ENCODE measurements at regions not wholly inside any gene's neighbourhood (a gene's known extent, or its start where the extent isn't known, plus 50 kb on each side); places are given as distances from the start of the nearest gene placed in this dataset.

GRCh38 chr6:22754061-22754460 lies 184.7 kb downstream of the HDGFL1 start:
- WGBS, 2 donors, result 46 to 66% methylated on average over 2 of the region's 2 CpGs
- no peak for DNase-seq
- H3K9me3 ChIP-seq, result no peaks in the 10 kb centered on the region
- no peak for ATAC-seq
- no peaks in the 10 kb centered on the region for H3K27me3 ChIP-seq
- intact Hi-C loops (cut with DNase I), result no loop called here
- no peak overlapping the region for H3K4me3 ChIP-seq
- H3K36me3 ChIP-seq, result no peaks in the 10 kb centered on the region
- H3K4me1 ChIP-seq, result no peaks in the 10 kb centered on the region
- H3K27ac ChIP-seq, result no peak overlapping the region
- no peak for TF ChIP-seq CTCF (IDR thresholded peaks at IDR 0.05)

GRCh38 chr6:22755605-22756004 lies 186.2 kb downstream of the HDGFL1 start:
- Histone ChIP-seq H3K9me3 (no peaks in the 10 kb centered on the region), H3K27ac (no peak overlapping the region), H3K27me3 (no peaks in the 10 kb centered on the region), H3K4me1 (no peaks in the 10 kb centered on the region), H3K4me3 (no peak overlapping the region), H3K36me3 (no peaks in the 10 kb centered on the region)
- ATAC-seq, result no peak
- intact Hi-C loops (cut with DNase I), result no loop called here
- 62 to 71% methylated on average over 4 of the region's 4 CpGs for WGBS, 2 donors
- no peak for DNase-seq
- TF ChIP-seq CTCF (IDR thresholded peaks at IDR 0.05), result no peak

GRCh38 chr6:22756365-22756764 lies 187.0 kb downstream of the HDGFL1 start:
- DNase-seq (no peak), ATAC-seq (no peak)
- 89 to 93% methylated on average over 3 of the region's 3 CpGs for WGBS, 2 donors
- Histone ChIP-seq H3K27me3 (no peaks in the 10 kb centered on the region), H3K4me1 (no peaks in the 10 kb centered on the region), H3K27ac (no peak overlapping the region), H3K4me3 (no peak overlapping the region), H3K9me3 (peaks cover 0 to 5% (median 0%) of the 10 kb centered on the region in 11 donors), H3K36me3 (no peaks in the 10 kb centered on the region)
- no peak for TF ChIP-seq CTCF (IDR thresholded peaks at IDR 0.05)
- intact Hi-C loops (cut with DNase I), result no loop called here

GRCh38 chr6:22764496-22764895 lies 195.1 kb downstream of the HDGFL1 start:
- H3K27me3 ChIP-seq, result no peaks in the 10 kb centered on the region
- no peaks in the 10 kb centered on the region for H3K36me3 ChIP-seq
- no peak overlapping the region for H3K27ac ChIP-seq
- TF ChIP-seq CTCF (IDR thresholded peaks at IDR 0.05), result no peak
- DNase-seq (no peak), ATAC-seq (no peak)
- no peaks in the 10 kb centered on the region for H3K4me1 ChIP-seq
- peaks cover 0 to 9% (median 0%) of the 10 kb centered on the region in 11 donors for H3K9me3 ChIP-seq
- H3K4me3 ChIP-seq, result no peak overlapping the region
- intact Hi-C loops (cut with DNase I), result no loop called here

- peaks cover 0 to 9% (median 0%) of the 10 kb centered on the region in 11 donors for H3K9me3 ChIP-seq
- WGBS, 2 donors, result 89 to 92% methylated on average over 4 of the region's 4 CpGs
- ATAC-seq, result no peak
- H3K4me3 ChIP-seq, result no peak overlapping the region
- no peak overlapping the region for H3K27ac ChIP-seq
- no peak for DNase-seq
- H3K36me3 ChIP-seq, result no peaks in the 10 kb centered on the region
- no peaks in the 10 kb centered on the region for H3K4me1 ChIP-seq
- TF ChIP-seq CTCF (IDR thresholded peaks at IDR 0.05), result no peak
- H3K27me3 ChIP-seq, result no peaks in the 10 kb centered on the region
- intact Hi-C loops (cut with DNase I), result no loop called here
Measured at GRCh38 chr6:22765015-22765414, 195.6 kb downstream of the HDGFL1 start.
